ENCODE measurements at regions not wholly inside any gene's neighbourhood (a gene's known extent, or its start where the extent isn't known, plus 50 kb on each side); places are given as distances from the start of the nearest gene placed in this dataset.
A peak's percentile ranks its signal among the peaks of the same experiment; 100 is the strongest.

DNA sequence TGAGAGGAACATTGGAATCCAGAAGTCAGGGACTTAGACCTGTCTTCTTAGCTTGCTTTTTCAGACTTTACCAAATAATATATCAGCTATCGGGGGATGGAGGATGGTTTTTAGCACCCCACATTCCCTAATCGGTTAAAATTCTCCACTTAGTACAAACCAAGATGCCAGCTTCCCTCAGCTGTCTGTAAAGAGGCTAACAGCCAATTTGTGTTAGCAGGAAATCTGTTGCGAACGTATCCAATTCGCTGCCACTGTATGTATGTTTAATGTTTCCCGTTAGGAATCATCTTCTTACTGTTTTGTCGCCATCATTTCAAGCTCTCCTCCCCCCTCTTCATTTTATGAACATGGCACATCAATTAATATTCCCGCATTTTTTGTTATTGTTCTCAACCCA is 289.0 kb downstream of the BCL11B start:
- no peaks in the 10 kb centered on the region for H3K9me2 ChIP-seq (ENCODE audit: insufficient read depth, low read length)
- H3K9me3 ChIP-seq (ENCODE audit: low read length) = peaks cover 6% of the 10 kb centered on the region
- H4K20me1 ChIP-seq (ENCODE audit: insufficient read depth) = no peaks in the 10 kb centered on the region
- H3K27ac ChIP-seq (ENCODE audit: low read length) = no peak overlapping the region
- no peak overlapping the region for H3K4me2 ChIP-seq (ENCODE audit: low read length)
- no peak overlapping the region for H3K4me3 ChIP-seq (ENCODE audit: low read length)
- TF ChIP-seq, protein P1, sequence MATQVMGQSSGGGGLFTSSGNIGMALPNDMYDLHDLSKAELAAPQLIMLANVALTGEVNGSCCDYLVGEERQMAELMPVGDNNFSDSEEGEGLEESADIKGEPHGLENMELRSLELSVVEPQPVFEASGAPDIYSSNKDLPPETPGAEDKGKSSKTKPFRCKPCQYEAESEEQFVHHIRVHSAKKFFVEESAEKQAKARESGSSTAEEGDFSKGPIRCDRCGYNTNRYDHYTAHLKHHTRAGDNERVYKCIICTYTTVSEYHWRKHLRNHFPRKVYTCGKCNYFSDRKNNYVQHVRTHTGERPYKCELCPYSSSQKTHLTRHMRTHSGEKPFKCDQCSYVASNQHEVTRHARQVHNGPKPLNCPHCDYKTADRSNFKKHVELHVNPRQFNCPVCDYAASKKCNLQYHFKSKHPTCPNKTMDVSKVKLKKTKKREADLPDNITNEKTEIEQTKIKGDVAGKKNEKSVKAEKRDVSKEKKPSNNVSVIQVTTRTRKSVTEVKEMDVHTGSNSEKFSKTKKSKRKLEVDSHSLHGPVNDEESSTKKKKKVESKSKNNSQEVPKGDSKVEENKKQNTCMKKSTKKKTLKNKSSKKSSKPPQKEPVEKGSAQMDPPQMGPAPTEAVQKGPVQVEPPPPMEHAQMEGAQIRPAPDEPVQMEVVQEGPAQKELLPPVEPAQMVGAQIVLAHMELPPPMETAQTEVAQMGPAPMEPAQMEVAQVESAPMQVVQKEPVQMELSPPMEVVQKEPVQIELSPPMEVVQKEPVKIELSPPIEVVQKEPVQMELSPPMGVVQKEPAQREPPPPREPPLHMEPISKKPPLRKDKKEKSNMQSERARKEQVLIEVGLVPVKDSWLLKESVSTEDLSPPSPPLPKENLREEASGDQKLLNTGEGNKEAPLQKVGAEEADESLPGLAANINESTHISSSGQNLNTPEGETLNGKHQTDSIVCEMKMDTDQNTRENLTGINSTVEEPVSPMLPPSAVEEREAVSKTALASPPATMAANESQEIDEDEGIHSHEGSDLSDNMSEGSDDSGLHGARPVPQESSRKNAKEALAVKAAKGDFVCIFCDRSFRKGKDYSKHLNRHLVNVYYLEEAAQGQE (IDR thresholded peaks at IDR 0.05; ENCODE audit: borderline replicate concordance) = no peak
- TF ChIP-seq POLR2AphosphoS5 (IDR thresholded peaks at IDR 0.05) (peak; percentile 12), MXI1 (conservative IDR thresholded peaks at IDR 0.05; ENCODE audit: poor library complexity, severe bottlenecking) (no peak)
- no peak overlapping the region for H3K9ac ChIP-seq (ENCODE audit: low read length)
- no peaks in the 10 kb centered on the region for H3K27me3 ChIP-seq (ENCODE audit: insufficient read depth, low read depth, low read length)
- no peaks in the 10 kb centered on the region for H3K79me2 ChIP-seq (replicated peaks; ENCODE audit: insufficient read depth, low read length)
- H3K36me3 ChIP-seq (ENCODE audit: insufficient read depth, low read length) = no peaks in the 10 kb centered on the region
- no peaks in the 10 kb centered on the region for H3F3A ChIP-seq (ENCODE audit: insufficient read depth, low read length, poor library complexity, severe bottlenecking)
- no peak overlapping the region for H2AFZ ChIP-seq (ENCODE audit: low read depth, low read length)

DNA sequence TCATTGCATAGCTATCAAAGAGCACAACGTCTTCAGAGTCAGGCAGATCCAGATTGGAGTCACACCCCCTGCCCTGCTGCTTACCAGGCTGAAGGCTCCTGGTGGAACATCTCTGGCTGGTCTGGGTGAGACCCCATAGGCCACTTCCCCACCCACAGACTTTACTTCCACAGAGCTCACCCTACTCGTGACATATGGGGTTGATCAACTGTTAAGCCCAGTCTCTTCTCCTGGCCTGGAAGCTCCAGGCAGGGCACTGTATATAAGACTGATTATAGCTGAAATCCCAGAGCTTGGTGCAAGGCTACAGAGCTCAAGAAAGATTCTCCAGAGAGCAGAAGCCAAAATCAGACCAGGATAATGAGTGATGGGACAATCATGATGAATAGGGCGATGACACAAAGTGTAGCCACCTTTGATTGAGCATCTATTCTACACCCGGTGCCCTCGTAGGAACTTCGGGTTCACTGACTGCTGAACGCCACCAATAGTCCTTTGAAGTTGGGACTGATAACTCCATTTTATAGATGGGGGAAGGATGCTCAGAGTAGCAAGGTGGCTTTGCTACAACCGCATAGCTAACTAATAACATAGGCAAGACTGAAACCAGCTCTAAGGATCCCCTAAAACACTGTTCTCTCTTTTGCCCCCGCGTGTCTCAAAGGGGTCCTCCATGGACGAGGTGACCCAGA is 287.8 kb downstream of the BCL11B start:
- no peak overlapping the region for H3K27ac ChIP-seq (ENCODE audit: low read length)
- H2AFZ ChIP-seq (ENCODE audit: low read depth, low read length) = no peak overlapping the region
- H4K20me1 ChIP-seq (ENCODE audit: insufficient read depth) = no peaks in the 10 kb centered on the region
- no peaks in the 10 kb centered on the region for H3K9me2 ChIP-seq (ENCODE audit: insufficient read depth, low read length)
- no peaks in the 10 kb centered on the region for H3K9me3 ChIP-seq (ENCODE audit: low read length)
- H3F3A ChIP-seq (ENCODE audit: insufficient read depth, low read length, poor library complexity, severe bottlenecking) = no peaks in the 10 kb centered on the region
- no peak overlapping the region for H3K4me3 ChIP-seq (ENCODE audit: low read length)
- H3K4me2 ChIP-seq (ENCODE audit: low read length) = no peak overlapping the region
- no peak overlapping the region for H3K9ac ChIP-seq (ENCODE audit: low read length)
- H3K27me3 ChIP-seq (ENCODE audit: insufficient read depth, low read depth, low read length) = no peaks in the 10 kb centered on the region
- H3K79me2 ChIP-seq (replicated peaks; ENCODE audit: insufficient read depth, low read length) = no peaks in the 10 kb centered on the region
- TF ChIP-seq POLR2AphosphoS5 (IDR thresholded peaks at IDR 0.05) (no peak), SMC3 (conservative IDR thresholded peaks at IDR 0.05; ENCODE audit: poor library complexity) (no peak)
- no peaks in the 10 kb centered on the region for H3K36me3 ChIP-seq (ENCODE audit: insufficient read depth, low read length)

DNA sequence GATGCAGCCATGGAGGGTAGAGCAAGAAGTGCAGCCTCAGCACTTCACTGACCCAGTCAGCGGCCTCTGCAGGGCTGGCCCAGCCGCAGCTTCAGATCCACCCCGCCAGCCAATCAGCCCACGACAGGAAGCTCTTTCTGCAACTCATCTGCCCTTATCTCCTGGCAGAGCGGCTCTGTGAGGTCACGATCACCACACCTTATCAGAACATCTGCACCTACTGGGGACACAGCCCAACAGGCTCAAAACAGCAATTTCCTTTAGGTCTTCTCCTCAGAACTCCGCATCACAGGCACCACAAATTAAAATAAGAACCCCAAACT is 287.3 kb downstream of the BCL11B start:
- no peak overlapping the region for H3K4me3 ChIP-seq (ENCODE audit: low read length)
- no peaks in the 10 kb centered on the region for H3K79me2 ChIP-seq (replicated peaks; ENCODE audit: insufficient read depth, low read length)
- no peaks in the 10 kb centered on the region for H3K9me3 ChIP-seq (ENCODE audit: low read length)
- H3K27ac ChIP-seq (ENCODE audit: low read length) = no peak overlapping the region
- no peak overlapping the region for H3K4me2 ChIP-seq (ENCODE audit: low read length)
- no peaks in the 10 kb centered on the region for H3K9me2 ChIP-seq (ENCODE audit: insufficient read depth, low read length)
- H4K20me1 ChIP-seq (ENCODE audit: insufficient read depth) = no peaks in the 10 kb centered on the region
- H3K27me3 ChIP-seq (ENCODE audit: insufficient read depth, low read depth, low read length) = no peaks in the 10 kb centered on the region
- no peak overlapping the region for H2AFZ ChIP-seq (ENCODE audit: low read depth, low read length)
- TF ChIP-seq SMC3 (conservative IDR thresholded peaks at IDR 0.05; ENCODE audit: poor library complexity) = no peak
- TF ChIP-seq, protein P1 (IDR thresholded peaks at IDR 0.05; ENCODE audit: borderline replicate concordance) = no peak
- no peak for TF ChIP-seq POLR2AphosphoS5 (IDR thresholded peaks at IDR 0.05)
- no peak for TF ChIP-seq RAD21 (conservative IDR thresholded peaks at IDR 0.05)
- no peak for TF ChIP-seq MXI1 (conservative IDR thresholded peaks at IDR 0.05; ENCODE audit: poor library complexity, severe bottlenecking)
- TF ChIP-seq EZH2 (IDR thresholded peaks at IDR 0.05; ENCODE audit: borderline replicate concordance, insufficient read depth, low read length, poor library complexity, severe bottlenecking) = no peak
- TF ChIP-seq, protein P2, sequence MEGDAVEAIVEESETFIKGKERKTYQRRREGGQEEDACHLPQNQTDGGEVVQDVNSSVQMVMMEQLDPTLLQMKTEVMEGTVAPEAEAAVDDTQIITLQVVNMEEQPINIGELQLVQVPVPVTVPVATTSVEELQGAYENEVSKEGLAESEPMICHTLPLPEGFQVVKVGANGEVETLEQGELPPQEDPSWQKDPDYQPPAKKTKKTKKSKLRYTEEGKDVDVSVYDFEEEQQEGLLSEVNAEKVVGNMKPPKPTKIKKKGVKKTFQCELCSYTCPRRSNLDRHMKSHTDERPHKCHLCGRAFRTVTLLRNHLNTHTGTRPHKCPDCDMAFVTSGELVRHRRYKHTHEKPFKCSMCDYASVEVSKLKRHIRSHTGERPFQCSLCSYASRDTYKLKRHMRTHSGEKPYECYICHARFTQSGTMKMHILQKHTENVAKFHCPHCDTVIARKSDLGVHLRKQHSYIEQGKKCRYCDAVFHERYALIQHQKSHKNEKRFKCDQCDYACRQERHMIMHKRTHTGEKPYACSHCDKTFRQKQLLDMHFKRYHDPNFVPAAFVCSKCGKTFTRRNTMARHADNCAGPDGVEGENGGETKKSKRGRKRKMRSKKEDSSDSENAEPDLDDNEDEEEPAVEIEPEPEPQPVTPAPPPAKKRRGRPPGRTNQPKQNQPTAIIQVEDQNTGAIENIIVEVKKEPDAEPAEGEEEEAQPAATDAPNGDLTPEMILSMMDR (IDR thresholded peaks at IDR 0.05; ENCODE audit: poor library complexity, severe bottlenecking) = no peak
- no peak for TF ChIP-seq EP300 (conservative IDR thresholded peaks at IDR 0.05; ENCODE audit: poor library complexity, severe bottlenecking)
- TF ChIP-seq TAF1 (IDR thresholded peaks at IDR 0.05; ENCODE audit: low read depth) = no peak
- no peaks in the 10 kb centered on the region for H3F3A ChIP-seq (ENCODE audit: insufficient read depth, low read length, poor library complexity, severe bottlenecking)
- H3K9ac ChIP-seq (ENCODE audit: low read length) = no peak overlapping the region
- no peaks in the 10 kb centered on the region for H3K36me3 ChIP-seq (ENCODE audit: insufficient read depth, low read length)

All from neural cell (in vitro differentiated cells).